Posterior vena cava (tissue), 2 donors: ENCODE measurements at regions not wholly inside any gene's neighbourhood (a gene's known extent, or its start where the extent isn't known, plus 50 kb on each side); places are given as distances from the start of the nearest gene placed in this dataset.
"Not testable (repeated sequence)": the region's sequence is repeated elsewhere in the genome, so short reads cannot be mapped to it uniquely, and the experiment has no call there.

Experiments used
- DNase-seq: peaks from one replicate; pipeline ENCODE4 v3.0.0-alpha.2; 2020; ENCODE audit warnings: low spot score
- intact Hi-C, 2 donors: fragments of 100-400 bp; cut with DNase I; formaldehyde crosslinking; loops; one replicate each; pipeline versions ENCODE4 v1.14.1 to v1.14.2; 2022 to 2023
- donor health status: DM: yes; HTN: yes; CAD: no.
- donor health status: DM: yes; HTN: yes; CAD: no.

GRCh38 chr18:64710105-64710861, 561.4 kb upstream of the LINC00305 start:
- intact Hi-C loops, result no loop called here
- DNase-seq, result no peak

- intact Hi-C loops, result loop anchor here in 1 of 2 donors (10.0 kb wide), 1 partner anchor 632 kb away; no protein-coding TSS in a partner anchor
- DNase-seq, result no peak
Observed at GRCh38 chr18:64707052-64707451, 558.2 kb upstream of the LINC00305 start.

- intact Hi-C loops, result no loop called here
- DNase-seq, result no peak
Observed at GRCh38 chr18:64699081-64699480, 550.2 kb upstream of the LINC00305 start.

GRCh38 chr18:64695851-64696553, 547.1 kb upstream of the LINC00305 start:
- intact Hi-C loops, result no loop called here

GRCh38 chr18:64693766-64694165, 544.9 kb upstream of the LINC00305 start:
- intact Hi-C loops, result loop anchor here in 1 of 2 donors (2.0 kb wide), 1 partner anchor 73 kb away; no protein-coding TSS in a partner anchor
- DNase-seq, result no peak

More at GRCh38 chr18:64695851-64696553, 547.1 kb upstream of the LINC00305 start:
- DNase-seq, result no peak

GRCh38 chr18:64692826-64693225, 543.9 kb upstream of the LINC00305 start:
- DNase-seq, result no peak
- intact Hi-C loops, result loop anchor here in 1 of 2 donors (2.0 kb wide), 1 partner anchor 74 kb away; no protein-coding TSS in a partner anchor

GRCh38 chr18:64679121-64679520, 530.2 kb upstream of the LINC00305 start:
- intact Hi-C loops, result no loop called here
- DNase-seq, result no peak

- intact Hi-C loops, result no loop called here
- no peak for DNase-seq
Observed at GRCh38 chr18:64678048-64678447, 529.2 kb upstream of the LINC00305 start.

GRCh38 chr18:64674694-64675093, 525.8 kb upstream of the LINC00305 start:
- no peak for DNase-seq
- intact Hi-C loops, result no loop called here

GRCh38 chr18:64671293-64671692, 522.4 kb upstream of the LINC00305 start:
- DNase-seq, intact Hi-C loops: not testable (repeated sequence)

- intact Hi-C loops, result no loop called here
- no peak for DNase-seq
Observed at GRCh38 chr18:64668461-64668962, 519.6 kb upstream of the LINC00305 start.

- no peak for DNase-seq
- intact Hi-C loops, result no loop called here
Observed at GRCh38 chr18:64663086-64663485, 514.2 kb upstream of the LINC00305 start.

- intact Hi-C loops, result no loop called here
- DNase-seq, result no peak
Observed at GRCh38 chr18:64659196-64659595, 510.3 kb upstream of the LINC00305 start.

- intact Hi-C loops, result no loop called here
- no peak for DNase-seq
Observed at GRCh38 chr18:64653068-64653467, 504.2 kb upstream of the LINC00305 start.

- no peak for DNase-seq
- intact Hi-C loops, result no loop called here
Observed at GRCh38 chr18:64650068-64650467, 501.2 kb upstream of the LINC00305 start.

GRCh38 chr18:64645753-64646152, 496.9 kb upstream of the LINC00305 start:
- intact Hi-C loops, result no loop called here
- DNase-seq, result no peak

- intact Hi-C loops, result no loop called here
- DNase-seq, result no peak
Observed at GRCh38 chr18:64639536-64639935, 490.6 kb upstream of the LINC00305 start.

GRCh38 chr18:64620971-64621560, 472.2 kb upstream of the LINC00305 start:
- intact Hi-C loops, result no loop called here
- no peak for DNase-seq

GRCh38 chr18:64618390-64618789, 469.5 kb upstream of the LINC00305 start:
- no peak for DNase-seq
- intact Hi-C loops, result no loop called here

GRCh38 chr18:64615021-64615420, 466.1 kb upstream of the LINC00305 start:
- DNase-seq, result no peak
- intact Hi-C loops, result no loop called here
